ENCODE measurements at regions not wholly inside any gene's neighbourhood (a gene's known extent, or its start where the extent isn't known, plus 50 kb on each side); places are given as distances from the start of the nearest gene placed in this dataset.
"Not testable (repeated sequence)": the region's sequence is repeated elsewhere in the genome, so short reads cannot be mapped to it uniquely, and the experiment has no call there.

DNA sequence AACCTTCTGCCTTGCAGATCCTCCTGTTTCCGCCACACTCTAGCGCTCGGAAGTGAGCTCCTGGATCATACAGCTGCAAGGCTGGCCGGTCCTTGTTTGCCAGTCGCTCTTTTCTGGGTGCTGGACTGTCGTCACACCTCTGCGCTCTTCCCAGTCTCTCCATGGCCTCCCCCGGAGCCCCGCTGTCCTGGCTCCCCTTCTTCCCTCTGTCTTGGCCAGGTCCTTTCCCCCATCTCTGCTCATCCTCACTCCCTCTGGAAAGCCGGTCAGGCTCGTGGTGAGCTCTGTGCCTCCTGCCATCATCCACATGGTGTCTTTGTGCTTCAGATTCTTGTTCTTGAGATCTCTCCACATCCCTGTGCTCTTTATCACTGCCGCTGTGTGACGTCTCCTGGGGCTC lies 91.6 kb downstream of the LGALS9B start:
- not testable (repeated sequence) for TF ChIP-seq ZNF384 (IDR thresholded peaks at IDR 0.05); SUZ12 (IDR thresholded peaks at IDR 0.05); ARNT (IDR thresholded peaks at IDR 0.05); SP1 (IDR thresholded peaks at IDR 0.05); BHLHE40 (IDR thresholded peaks at IDR 0.05; ENCODE audit: borderline replicate concordance)
